ENCODE measurements at regions not wholly inside any gene's neighbourhood (a gene's known extent, or its start where the extent isn't known, plus 50 kb on each side); places are given as distances from the start of the nearest gene placed in this dataset.
"Not testable (repeated sequence)": the region's sequence is repeated elsewhere in the genome, so short reads cannot be mapped to it uniquely, and the experiment has no call there.

GRCh38 chr6:114659513-114659912, 316.7 kb upstream of the HS3ST5 start:
- H3K4me3 ChIP-seq (ENCODE audit: low read depth, low read length) = no peak overlapping the region
- TF ChIP-seq, protein P1, sequence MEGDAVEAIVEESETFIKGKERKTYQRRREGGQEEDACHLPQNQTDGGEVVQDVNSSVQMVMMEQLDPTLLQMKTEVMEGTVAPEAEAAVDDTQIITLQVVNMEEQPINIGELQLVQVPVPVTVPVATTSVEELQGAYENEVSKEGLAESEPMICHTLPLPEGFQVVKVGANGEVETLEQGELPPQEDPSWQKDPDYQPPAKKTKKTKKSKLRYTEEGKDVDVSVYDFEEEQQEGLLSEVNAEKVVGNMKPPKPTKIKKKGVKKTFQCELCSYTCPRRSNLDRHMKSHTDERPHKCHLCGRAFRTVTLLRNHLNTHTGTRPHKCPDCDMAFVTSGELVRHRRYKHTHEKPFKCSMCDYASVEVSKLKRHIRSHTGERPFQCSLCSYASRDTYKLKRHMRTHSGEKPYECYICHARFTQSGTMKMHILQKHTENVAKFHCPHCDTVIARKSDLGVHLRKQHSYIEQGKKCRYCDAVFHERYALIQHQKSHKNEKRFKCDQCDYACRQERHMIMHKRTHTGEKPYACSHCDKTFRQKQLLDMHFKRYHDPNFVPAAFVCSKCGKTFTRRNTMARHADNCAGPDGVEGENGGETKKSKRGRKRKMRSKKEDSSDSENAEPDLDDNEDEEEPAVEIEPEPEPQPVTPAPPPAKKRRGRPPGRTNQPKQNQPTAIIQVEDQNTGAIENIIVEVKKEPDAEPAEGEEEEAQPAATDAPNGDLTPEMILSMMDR (IDR thresholded peaks at IDR 0.05; ENCODE audit: low read depth, low read length) = no peak

- TF ChIP-seq, protein P1 (IDR thresholded peaks at IDR 0.05; ENCODE audit: low read depth, low read length) = no peak
- H3K4me3 ChIP-seq (ENCODE audit: low read depth, low read length) = no peak overlapping the region
Observed at GRCh38 chr6:114651611-114652010, 308.8 kb upstream of the HS3ST5 start.

- H3K4me3 ChIP-seq (ENCODE audit: low read depth, low read length) = no peak overlapping the region
- TF ChIP-seq, protein P1 (IDR thresholded peaks at IDR 0.05; ENCODE audit: low read depth, low read length) = no peak
Observed at GRCh38 chr6:114650891-114651290, 308.1 kb upstream of the HS3ST5 start.

GRCh38 chr6:114649298-114649697, 306.5 kb upstream of the HS3ST5 start:
- TF ChIP-seq, protein P1 (IDR thresholded peaks at IDR 0.05; ENCODE audit: low read depth, low read length) = no peak
- no peak overlapping the region for H3K4me3 ChIP-seq (ENCODE audit: low read depth, low read length)

GRCh38 chr6:114648847-114649246, 306.0 kb upstream of the HS3ST5 start:
- TF ChIP-seq, protein P1 (IDR thresholded peaks at IDR 0.05; ENCODE audit: low read depth, low read length) = no peak
- no peak overlapping the region for H3K4me3 ChIP-seq (ENCODE audit: low read depth, low read length)

DNA sequence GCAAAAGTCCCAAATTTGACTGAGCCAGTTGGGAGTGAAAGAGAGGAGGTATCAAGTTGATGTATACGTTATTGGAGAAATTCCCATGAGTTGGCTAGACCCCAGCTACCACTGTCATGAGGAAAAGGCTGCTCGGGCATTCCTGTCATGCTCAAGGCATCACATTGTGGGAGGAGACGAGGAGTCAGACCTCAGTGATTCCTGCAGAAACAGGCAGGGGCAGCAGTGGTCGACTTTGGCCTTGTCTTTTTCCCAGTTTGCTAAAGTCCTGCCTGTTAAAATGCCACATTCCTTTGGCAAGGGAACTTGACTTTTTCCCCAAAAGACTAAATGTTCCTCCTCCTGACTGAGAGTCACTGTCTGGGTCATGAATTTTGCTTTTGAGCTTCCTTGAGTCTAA, 295.5 kb upstream of the HS3ST5 start:
- TF ChIP-seq, protein P1 (IDR thresholded peaks at IDR 0.05; ENCODE audit: low read depth, low read length) = no peak

DNA sequence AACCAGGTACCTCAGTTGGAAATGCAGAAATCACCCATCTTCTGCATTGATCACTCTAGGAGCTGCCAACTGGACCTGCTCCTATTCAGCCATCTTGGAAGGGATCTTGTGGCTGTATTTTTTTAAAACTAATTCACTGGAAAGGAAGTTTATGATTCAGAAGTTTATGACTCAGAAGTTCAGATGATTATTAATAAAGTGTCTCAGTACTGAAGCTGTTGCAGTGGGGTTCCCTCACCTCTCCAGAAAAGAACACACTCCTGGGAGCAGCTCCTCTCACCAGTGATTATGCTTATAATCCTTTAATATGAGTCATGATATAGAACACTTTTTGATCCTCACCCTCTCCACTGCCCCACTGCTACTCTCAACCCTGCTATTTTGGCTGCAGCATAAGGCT, 291.2 kb upstream of the HS3ST5 start:
- H3K4me3 ChIP-seq (ENCODE audit: low read depth, low read length) = no peak overlapping the region
- TF ChIP-seq, protein P1 (IDR thresholded peaks at IDR 0.05; ENCODE audit: low read depth, low read length) = no peak

More for the DNA sequence above, 295.5 kb upstream of the HS3ST5 start:
- H3K4me3 ChIP-seq (ENCODE audit: low read depth, low read length) = no peak overlapping the region

- H3K4me3 ChIP-seq (ENCODE audit: low read depth, low read length) = not testable (repeated sequence)
Observed at GRCh38 chr6:114626226-114626625, 283.4 kb upstream of the HS3ST5 start.

Data from WI38 (cell line).